ENCODE measurements at regions not wholly inside any gene's neighbourhood (a gene's known extent, or its start where the extent isn't known, plus 50 kb on each side); places are given as distances from the start of the nearest gene placed in this dataset.
A peak's percentile ranks its signal among the peaks of the same experiment; 100 is the strongest.

- TF ChIP-seq PRDM15 (CRISPR knock-in tag; IDR thresholded peaks at IDR 0.05) (no peak), ZNF263 (CRISPR knock-in tag; IDR thresholded peaks at IDR 0.05; ENCODE audit: low read depth) (no peak), MAX (CRISPR knock-in tag; IDR thresholded peaks at IDR 0.05) (no peak), USF2 (CRISPR knock-in tag; IDR thresholded peaks at IDR 0.05) (no peak), CTCF (IDR thresholded peaks at IDR 0.05) (no peak)
These were observed 197.3 kb upstream of the RGS6 start (continued) for GRCh38 chr14:71734885-71735284.

GRCh38 chr14:71737760-71738159, 194.5 kb upstream of the RGS6 start:
- Mint-ChIP-seq H3K27me3 (ENCODE audit: low read depth) (no peaks in the 10 kb centered on the region), H3K4me1 (peaks cover 13% of the 10 kb centered on the region), H3K4me3 (no peak overlapping the region), H3K36me3 (peaks cover 44% of the 10 kb centered on the region), H3K27ac (no peak overlapping the region), H3K9me3 (no peaks in the 10 kb centered on the region)
- no peak for ATAC-seq
- ChIA-PET POLR2A (no interaction called here), CTCF (interaction anchor here (1.0 to 1.9 kb wide), 3 partner anchors 15 to 118 kb away, joined by 4 to 11 read pairs (median 5); no protein-coding TSS in a partner anchor)
- TF ChIP-seq CBFB (CRISPR knock-in tag; IDR thresholded peaks at IDR 0.05; ENCODE audit: low read depth) = no peak
- TF ChIP-seq ZNF512 (CRISPR knock-in tag; IDR thresholded peaks at IDR 0.05; ENCODE audit: borderline replicate concordance) = no peak
- DNase-seq (ENCODE audit: low spot score) = no peak

- H3K4me3 Mint-ChIP-seq = no peak overlapping the region
- POLR2A ChIA-PET = no interaction called here
- TF ChIP-seq ZBTB21 (CRISPR knock-in tag; IDR thresholded peaks at IDR 0.05; ENCODE audit: borderline replicate concordance) = no peak
- no peak for TF ChIP-seq ZNF423 (CRISPR knock-in tag; IDR thresholded peaks at IDR 0.05)
- TF ChIP-seq MAX (CRISPR knock-in tag; IDR thresholded peaks at IDR 0.05) = no peak
- no peak for TF ChIP-seq USF2 (CRISPR knock-in tag; IDR thresholded peaks at IDR 0.05)
- TF ChIP-seq ZNF281 (CRISPR knock-in tag; IDR thresholded peaks at IDR 0.05) = no peak
- TF ChIP-seq ZNF138 (CRISPR knock-in tag; conservative IDR thresholded peaks at IDR 0.05) = no peak
- no peak for TF ChIP-seq SP1 (CRISPR knock-in tag; conservative IDR thresholded peaks at IDR 0.05)
- no peak for TF ChIP-seq ZNF263 (CRISPR knock-in tag; IDR thresholded peaks at IDR 0.05; ENCODE audit: low read depth)
- TF ChIP-seq, protein P1, sequence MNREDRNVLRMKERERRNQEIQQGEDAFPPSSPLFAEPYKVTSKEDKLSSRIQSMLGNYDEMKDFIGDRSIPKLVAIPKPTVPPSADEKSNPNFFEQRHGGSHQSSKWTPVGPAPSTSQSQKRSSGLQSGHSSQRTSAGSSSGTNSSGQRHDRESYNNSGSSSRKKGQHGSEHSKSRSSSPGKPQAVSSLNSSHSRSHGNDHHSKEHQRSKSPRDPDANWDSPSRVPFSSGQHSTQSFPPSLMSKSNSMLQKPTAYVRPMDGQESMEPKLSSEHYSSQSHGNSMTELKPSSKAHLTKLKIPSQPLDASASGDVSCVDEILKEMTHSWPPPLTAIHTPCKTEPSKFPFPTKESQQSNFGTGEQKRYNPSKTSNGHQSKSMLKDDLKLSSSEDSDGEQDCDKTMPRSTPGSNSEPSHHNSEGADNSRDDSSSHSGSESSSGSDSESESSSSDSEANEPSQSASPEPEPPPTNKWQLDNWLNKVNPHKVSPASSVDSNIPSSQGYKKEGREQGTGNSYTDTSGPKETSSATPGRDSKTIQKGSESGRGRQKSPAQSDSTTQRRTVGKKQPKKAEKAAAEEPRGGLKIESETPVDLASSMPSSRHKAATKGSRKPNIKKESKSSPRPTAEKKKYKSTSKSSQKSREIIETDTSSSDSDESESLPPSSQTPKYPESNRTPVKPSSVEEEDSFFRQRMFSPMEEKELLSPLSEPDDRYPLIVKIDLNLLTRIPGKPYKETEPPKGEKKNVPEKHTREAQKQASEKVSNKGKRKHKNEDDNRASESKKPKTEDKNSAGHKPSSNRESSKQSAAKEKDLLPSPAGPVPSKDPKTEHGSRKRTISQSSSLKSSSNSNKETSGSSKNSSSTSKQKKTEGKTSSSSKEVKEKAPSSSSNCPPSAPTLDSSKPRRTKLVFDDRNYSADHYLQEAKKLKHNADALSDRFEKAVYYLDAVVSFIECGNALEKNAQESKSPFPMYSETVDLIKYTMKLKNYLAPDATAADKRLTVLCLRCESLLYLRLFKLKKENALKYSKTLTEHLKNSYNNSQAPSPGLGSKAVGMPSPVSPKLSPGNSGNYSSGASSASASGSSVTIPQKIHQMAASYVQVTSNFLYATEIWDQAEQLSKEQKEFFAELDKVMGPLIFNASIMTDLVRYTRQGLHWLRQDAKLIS (CRISPR knock-in tag; IDR thresholded peaks at IDR 0.05; ENCODE audit: borderline replicate concordance) = no peak
These were observed 192.8 kb upstream of the RGS6 start for GRCh38 chr14:71739273-71739990.

More at GRCh38 chr14:71739273-71739990, 192.8 kb upstream of the RGS6 start:
- H3K4me1 Mint-ChIP-seq = peaks cover 13% of the 10 kb centered on the region
- peaks cover 30% of the 10 kb centered on the region for H3K36me3 Mint-ChIP-seq
- peak; percentile 74 for ATAC-seq
- H3K27me3 Mint-ChIP-seq (ENCODE audit: low read depth) = no peaks in the 10 kb centered on the region
- H3K9me3 Mint-ChIP-seq = no peaks in the 10 kb centered on the region
- CTCF ChIA-PET = interaction anchor here (0.6 to 2.1 kb wide), 6 partner anchors 10 to 634 kb away, joined by 3 to 10 read pairs (median 6); no protein-coding TSS in a partner anchor
- H3K27ac Mint-ChIP-seq = no peak overlapping the region
- DNase-seq (ENCODE audit: low spot score) = no peak

Measured in WTC11 (cell line).